OCI-LY3 (cell line): ENCODE measurements at regions not wholly inside any gene's neighbourhood (a gene's known extent, or its start where the extent isn't known, plus 50 kb on each side); places are given as distances from the start of the nearest gene placed in this dataset.
"Not testable (repeated sequence)": the region's sequence is repeated elsewhere in the genome, so short reads cannot be mapped to it uniquely, and the experiment has no call there.

Experiments used
- H2AFZ ChIP-seq: fragments of 200-600, 300-600 bp; shearing (Covaris generic); 2 replicates; pipeline ENCODE4 v1.6.0; 2014; ENCODE audit warnings: antibody characterized with exemption, low read depth, low read length
- H3K27ac ChIP-seq: fragments of 200-600, 300-600 bp; sonication (generic); 2 replicates; pipeline ENCODE4 v1.5.1; 2014; ENCODE audit warnings: mild to moderate bottlenecking, low read length, moderate library complexity, mixed read lengths
- H3K27me3 ChIP-seq: fragments of 200-600, 300-600 bp; sonication (generic); 2 replicates; pipeline ENCODE4 v1.6.1; 2014; ENCODE audit warnings: low read depth, low read length, mixed read lengths
- H3K36me3 ChIP-seq: fragments of 200-600, 300-600 bp; sonication (generic); replicated peaks from 2 replicates; pipeline ENCODE3; 2014; ENCODE audit warnings: low read depth, low read length, mixed read lengths
- H3K4me1 ChIP-seq: fragments of 300-600, 200-600 bp; sonication (generic); 2 replicates; pipeline ENCODE4 v1.6.1; 2014; ENCODE audit warnings: low read length, mixed read lengths
- H3K4me2 ChIP-seq: fragments of 200-600, 300-600 bp; sonication (generic); 2 replicates; pipeline ENCODE4 v1.6.1; 2014; ENCODE audit warnings: low read length, mixed read lengths
- H3K4me3 ChIP-seq: fragments of 300-600, 200-600 bp; sonication (generic); 2 replicates; pipeline ENCODE4 v1.5.1; 2014; ENCODE audit warnings: antibody characterized with exemption, mild to moderate bottlenecking, low read length, moderate library complexity
- H3K79me2 ChIP-seq: fragments of 300-600, 200-600 bp; shearing (Covaris generic); 2 replicates; pipeline ENCODE4 v1.6.1; 2014; ENCODE audit warnings: mild to moderate bottlenecking, low read length, mixed read lengths
- H3K9ac ChIP-seq: fragments of 300-600, 200-600 bp; shearing (Covaris generic); 2 replicates; pipeline ENCODE4 v1.6.0; 2014; ENCODE audit warnings: mild to moderate bottlenecking, low read length, moderate library complexity
- H3K9me3 ChIP-seq: fragments of 200-600, 300-600 bp; shearing (Covaris generic); 2 replicates; pipeline ENCODE4 v1.6.1; 2014; ENCODE audit warnings: low read length, mixed read lengths; ENCODE audit not compliant: insufficient read depth
- H4K20me1 ChIP-seq: fragments of 200-600, 300-600 bp; sonication (generic); 2 replicates; pipeline ENCODE4 v1.6.1; 2016; ENCODE audit warnings: low read length, mixed read lengths; ENCODE audit not compliant: insufficient read depth
- EZH2phosphoT487 ChIP-seq: fragments of 200-600 bp; shearing (Covaris generic); IDR thresholded peaks from 2 replicates; pipeline ENCODE4 v1.6.1; 2018; ENCODE audit warnings: antibody characterized with exemption, mixed run types, low read depth
- TF ChIP-seq, protein P1 (sequence below): fragments of 200-600, 300-600 bp; sonication (generic); IDR thresholded peaks from 2 replicates; pipeline ENCODE4 v1.5.1; 2014; ENCODE audit warnings: antibody characterized with exemption, low read length, low read depth

DNA sequence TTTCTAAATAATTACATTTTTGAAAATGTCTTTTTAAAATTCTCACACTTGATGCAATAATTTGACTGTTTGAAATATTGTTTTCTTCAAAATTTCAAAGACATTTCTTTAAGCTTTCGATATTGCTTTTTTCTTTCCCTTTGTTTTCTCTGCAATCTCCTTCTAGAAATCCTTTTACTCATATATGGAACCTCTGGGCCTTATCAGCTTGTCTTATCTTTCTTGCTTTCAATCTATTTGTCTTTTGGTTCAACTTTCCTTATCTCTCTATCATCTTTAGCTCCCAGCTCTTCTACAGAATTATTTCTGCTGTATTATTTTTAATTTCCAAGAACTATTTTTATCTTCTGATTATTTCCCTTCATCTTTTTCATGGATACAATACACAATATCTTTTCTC lies 80.7 kb upstream of the DIAPH3 start:
- no peaks in the 10 kb centered on the region for H3K27me3 ChIP-seq
- no peaks in the 10 kb centered on the region for H3K4me1 ChIP-seq
- H3K9me3 ChIP-seq = no peaks in the 10 kb centered on the region
- H3K27ac ChIP-seq = no peak overlapping the region
- TF ChIP-seq, protein P1, sequence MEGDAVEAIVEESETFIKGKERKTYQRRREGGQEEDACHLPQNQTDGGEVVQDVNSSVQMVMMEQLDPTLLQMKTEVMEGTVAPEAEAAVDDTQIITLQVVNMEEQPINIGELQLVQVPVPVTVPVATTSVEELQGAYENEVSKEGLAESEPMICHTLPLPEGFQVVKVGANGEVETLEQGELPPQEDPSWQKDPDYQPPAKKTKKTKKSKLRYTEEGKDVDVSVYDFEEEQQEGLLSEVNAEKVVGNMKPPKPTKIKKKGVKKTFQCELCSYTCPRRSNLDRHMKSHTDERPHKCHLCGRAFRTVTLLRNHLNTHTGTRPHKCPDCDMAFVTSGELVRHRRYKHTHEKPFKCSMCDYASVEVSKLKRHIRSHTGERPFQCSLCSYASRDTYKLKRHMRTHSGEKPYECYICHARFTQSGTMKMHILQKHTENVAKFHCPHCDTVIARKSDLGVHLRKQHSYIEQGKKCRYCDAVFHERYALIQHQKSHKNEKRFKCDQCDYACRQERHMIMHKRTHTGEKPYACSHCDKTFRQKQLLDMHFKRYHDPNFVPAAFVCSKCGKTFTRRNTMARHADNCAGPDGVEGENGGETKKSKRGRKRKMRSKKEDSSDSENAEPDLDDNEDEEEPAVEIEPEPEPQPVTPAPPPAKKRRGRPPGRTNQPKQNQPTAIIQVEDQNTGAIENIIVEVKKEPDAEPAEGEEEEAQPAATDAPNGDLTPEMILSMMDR = no peak
- TF ChIP-seq EZH2phosphoT487 = no peak
- no peak overlapping the region for H3K4me3 ChIP-seq
- H2AFZ ChIP-seq = no peak overlapping the region
- no peaks in the 10 kb centered on the region for H3K79me2 ChIP-seq
- H3K36me3 ChIP-seq = no peaks in the 10 kb centered on the region
- H3K9ac ChIP-seq = no peak overlapping the region
- no peaks in the 10 kb centered on the region for H4K20me1 ChIP-seq
- H3K4me2 ChIP-seq = no peak overlapping the region

DNA sequence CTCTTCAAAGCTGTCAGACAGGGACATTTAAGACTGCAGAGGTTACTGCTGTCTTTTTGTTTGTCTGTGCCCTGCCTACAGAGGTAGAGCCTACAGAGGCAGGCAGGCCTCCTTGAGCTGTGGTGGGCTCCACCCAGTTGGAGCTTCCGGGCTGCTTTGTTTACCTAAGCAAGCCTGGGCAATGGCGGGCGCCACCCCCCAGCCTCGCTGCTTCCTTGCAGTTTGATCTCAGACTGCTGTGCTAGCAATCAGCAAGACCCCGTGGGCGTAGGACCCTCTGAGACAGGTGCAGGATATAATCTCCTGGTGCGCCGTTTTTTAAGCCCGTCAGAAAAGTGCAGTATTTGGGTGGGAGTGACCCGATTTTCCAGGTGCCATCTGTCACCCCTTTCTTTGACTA lies 87.7 kb upstream of the DIAPH3 start:
- not testable (repeated sequence) for H3K9ac ChIP-seq, H2AFZ ChIP-seq, H3K27me3 ChIP-seq, H3K79me2 ChIP-seq, H3K4me2 ChIP-seq, H3K9me3 ChIP-seq, H3K27ac ChIP-seq, H3K4me3 ChIP-seq, H3K4me1 ChIP-seq, H4K20me1 ChIP-seq, H3K36me3 ChIP-seq

DNA sequence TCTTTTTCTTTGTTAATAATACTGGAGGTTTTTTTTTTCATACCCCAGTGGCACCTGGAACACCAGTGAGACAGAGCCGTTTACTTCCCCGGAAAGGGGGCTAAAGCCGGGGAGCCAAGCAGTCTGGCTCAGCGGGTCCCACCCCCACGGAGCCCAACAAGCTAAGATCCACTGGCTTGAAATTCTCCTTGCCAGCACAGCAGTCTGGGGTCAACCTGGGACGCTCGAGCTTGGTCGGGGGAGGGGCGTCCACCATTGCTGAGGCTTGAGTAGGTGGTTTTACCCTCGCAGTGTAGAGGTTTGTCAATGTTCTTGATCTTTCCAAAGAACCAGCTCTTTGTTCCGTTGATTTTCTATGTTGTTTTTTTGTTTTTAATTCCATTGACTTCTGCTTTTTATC lies 94.6 kb upstream of the DIAPH3 start:
- Histone ChIP-seq H2AFZ (no peak overlapping the region), H3K27me3 (no peaks in the 10 kb centered on the region), H3K9me3 (no peaks in the 10 kb centered on the region; the same call in 1 of the 2 replicates), H3K4me1 (no peaks in the 10 kb centered on the region), H3K4me3 (no peak overlapping the region), H3K36me3 (no peaks in the 10 kb centered on the region), H3K79me2 (no peaks in the 10 kb centered on the region), H3K27ac (no peak overlapping the region), H3K4me2 (no peak overlapping the region), H3K9ac (no peak overlapping the region), H4K20me1 (no peaks in the 10 kb centered on the region)
- TF ChIP-seq, protein P1 = no peak
- TF ChIP-seq EZH2phosphoT487 = no peak

DNA sequence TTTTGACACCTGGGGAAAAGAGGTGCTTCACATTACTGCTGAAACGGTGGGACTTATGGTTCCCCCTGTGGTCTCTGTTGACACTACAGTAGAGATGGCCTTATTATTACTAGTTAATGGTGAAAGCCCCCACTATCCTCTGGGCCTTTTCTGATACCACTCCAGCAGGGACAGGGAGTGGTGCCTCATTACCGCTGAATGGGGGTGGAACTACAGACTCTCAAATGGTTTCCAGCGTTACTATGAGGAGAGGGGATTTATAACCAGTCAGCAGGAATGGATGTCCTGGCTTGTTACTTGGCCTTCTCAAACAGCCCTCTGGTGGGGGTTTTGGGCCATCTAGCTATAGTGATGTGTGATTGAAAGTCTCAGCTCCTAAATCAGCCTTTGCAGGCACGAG lies 96.7 kb upstream of the DIAPH3 start:
- no peaks in the 10 kb centered on the region for H3K27me3 ChIP-seq
- no peak overlapping the region for H3K27ac ChIP-seq
- H3K9me3 ChIP-seq = no peaks in the 10 kb centered on the region; the same call in 1 of the 2 replicates
- no peaks in the 10 kb centered on the region for H3K4me1 ChIP-seq
- H3K79me2 ChIP-seq = no peaks in the 10 kb centered on the region
- no peaks in the 10 kb centered on the region for H4K20me1 ChIP-seq
- no peak overlapping the region for H3K9ac ChIP-seq
- no peak overlapping the region; the same call in 1 of the 2 replicates for H2AFZ ChIP-seq
- no peak overlapping the region for H3K4me2 ChIP-seq
- H3K36me3 ChIP-seq = no peaks in the 10 kb centered on the region
- TF ChIP-seq EZH2phosphoT487 = no peak
- TF ChIP-seq, protein P1 = no peak
- no peak overlapping the region for H3K4me3 ChIP-seq
